SH-SY5Y (cell line): ENCODE measurements at regions not wholly inside any gene's neighbourhood (a gene's known extent, or its start where the extent isn't known, plus 50 kb on each side); places are given as distances from the start of the nearest gene placed in this dataset.

Source experiments
- GATA2 ChIP-seq: IDR thresholded peaks from 2 replicates; pipeline ENCODE4 v1.6.1; 2011; ENCODE audit warnings: mild to moderate bottlenecking, low read depth, low read length
- GATA3 ChIP-seq: IDR thresholded peaks from 2 replicates; pipeline ENCODE4 v1.6.1; 2011; ENCODE audit warnings: low read depth, mild to moderate bottlenecking, low read length, moderate library complexity

GRCh38 chr10:21079330-21079658, 182.2 kb upstream of the NEBL start:
- TF ChIP-seq GATA3 (no peak), GATA2 (no peak)
